ENCODE measurements at regions not wholly inside any gene's neighbourhood (a gene's known extent, or its start where the extent isn't known, plus 50 kb on each side); places are given as distances from the start of the nearest gene placed in this dataset.

DNA sequence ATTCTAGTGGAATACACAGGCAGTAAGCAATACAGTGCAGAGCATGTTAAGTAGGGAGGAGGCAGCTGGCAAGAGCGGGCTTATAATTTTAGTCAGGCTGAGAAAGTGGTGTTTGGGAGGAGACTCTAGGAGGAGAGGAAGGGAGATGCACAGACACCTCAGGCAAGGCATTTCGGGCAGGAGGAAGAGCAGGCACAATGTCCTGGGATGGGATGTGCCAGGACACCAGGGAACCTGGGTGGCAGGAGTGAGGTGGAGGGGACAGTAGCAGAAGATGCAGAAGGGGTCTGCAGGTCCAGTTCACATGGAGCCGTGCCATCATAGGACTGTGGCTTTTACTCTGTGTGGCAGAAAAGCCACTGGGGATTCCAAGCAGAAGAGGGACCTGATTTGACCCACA, 143.7 kb upstream of the FSTL4 start:
- no peaks in the 10 kb centered on the region for H3K4me1 Mint-ChIP-seq (ENCODE audit: low read depth)
- no peaks in the 10 kb centered on the region for H3K9me3 Mint-ChIP-seq
- H3K36me3 Mint-ChIP-seq (ENCODE audit: low read depth): no peaks in the 10 kb centered on the region
- ChIA-PET POLR2A (no interaction called here), CTCF (no interaction called here)
- no peak overlapping the region for H3K4me3 ChIP-seq (ENCODE audit: low read length)
- ATAC-seq (ENCODE audit: poor library complexity) (no peak), DNase-seq (no peak)
- no peaks in the 10 kb centered on the region for H3K36me3 ChIP-seq (ENCODE audit: insufficient read depth, low read length)
- no peaks in the 10 kb centered on the region for H3K9me3 ChIP-seq (ENCODE audit: control insufficient read depth in 1 of 2, insufficient read depth in 1 of 2, low read length in 2 of 2)
- peaks cover 27% of the 10 kb centered on the region for H3K27me3 Mint-ChIP-seq
- H3K27ac Mint-ChIP-seq: no peak overlapping the region
- H3K4me1 ChIP-seq (ENCODE audit: insufficient read depth, low read length): no peaks in the 10 kb centered on the region
- intact Hi-C loops (cut with DNase I, micrococcal nuclease): loop anchor here in 1 of 2 experiments (10.0 kb wide), 1 partner anchor 109 kb away; no protein-coding TSS in a partner anchor
- H3K27me3 ChIP-seq (ENCODE audit: control insufficient read depth in 1 of 2, insufficient read depth in 2 of 2, low read length in 2 of 2): peaks cover 12 to 14% of the 10 kb centered on the region in 2 experiments
- H3K27ac ChIP-seq (ENCODE audit: low read depth in 1 of 2, low read length in 2 of 2): no peak overlapping the region
- TF ChIP-seq CTCF (IDR thresholded peaks at IDR 0.05): no peak
- no peak overlapping the region for H3K4me3 Mint-ChIP-seq

DNA sequence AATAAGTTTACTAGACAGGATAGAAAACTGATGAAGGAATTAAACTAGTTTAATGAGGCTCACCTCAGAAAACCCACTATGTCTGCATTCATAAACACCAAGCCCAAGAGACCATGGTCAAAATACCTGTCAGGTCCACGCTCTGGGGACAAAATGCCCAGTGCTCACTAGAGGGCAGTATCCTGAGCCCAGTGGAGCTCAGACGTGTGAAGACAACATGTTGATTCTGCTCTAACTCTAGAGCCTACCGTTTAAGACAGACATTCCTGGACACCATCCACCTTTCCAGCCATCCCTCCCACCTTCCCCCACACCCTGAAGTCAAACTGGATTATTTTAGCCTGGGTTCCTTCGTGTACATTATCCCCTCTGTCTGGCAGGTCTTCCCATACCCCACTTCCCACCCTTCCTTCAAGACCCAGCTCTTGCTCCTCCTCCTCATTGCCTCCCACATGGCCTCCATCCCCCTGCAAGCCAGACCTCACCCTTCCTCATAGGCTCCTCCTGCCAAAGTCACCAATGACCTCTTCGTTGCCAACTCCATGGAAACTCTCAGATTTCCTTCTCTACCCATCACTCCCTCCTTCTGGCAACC, 142.3 kb upstream of the FSTL4 start:
- Histone ChIP-seq H3K36me3 (ENCODE audit: insufficient read depth, low read length) (no peaks in the 10 kb centered on the region), H3K4me3 (ENCODE audit: low read length) (no peak overlapping the region), H3K4me1 (ENCODE audit: insufficient read depth, low read length) (no peaks in the 10 kb centered on the region), H3K27ac (ENCODE audit: low read depth in 1 of 2, low read length in 2 of 2) (no peak overlapping the region), H3K27me3 (ENCODE audit: control insufficient read depth in 1 of 2, insufficient read depth in 2 of 2, low read length in 2 of 2) (peaks cover 12 to 14% of the 10 kb centered on the region in 2 experiments), H3K9me3 (ENCODE audit: control insufficient read depth in 1 of 2, insufficient read depth in 1 of 2, low read length in 2 of 2) (no peaks in the 10 kb centered on the region)
- DNase-seq (peak in 4 of 14 experiments; percentile 6 to 25 (median 18)), ATAC-seq (ENCODE audit: poor library complexity) (no peak)
- intact Hi-C loops (cut with DNase I, micrococcal nuclease): loop anchor here in 1 of 2 experiments (10.0 kb wide), 1 partner anchor 110 kb away; no protein-coding TSS in a partner anchor
- no peaks in the 10 kb centered on the region for H3K36me3 Mint-ChIP-seq (ENCODE audit: low read depth)
- ChIA-PET CTCF (interaction anchor here (1.1 kb wide), 1 partner anchor 15 kb away, joined by 3 read pairs; no protein-coding TSS in a partner anchor), POLR2A (no interaction called here)
- H3K27ac Mint-ChIP-seq: no peak overlapping the region
- H3K27me3 Mint-ChIP-seq: peaks cover 27% of the 10 kb centered on the region
- H3K4me3 Mint-ChIP-seq: no peak overlapping the region
- H3K4me1 Mint-ChIP-seq (ENCODE audit: low read depth): no peaks in the 10 kb centered on the region
- no peaks in the 10 kb centered on the region for H3K9me3 Mint-ChIP-seq
- TF ChIP-seq CTCF (IDR thresholded peaks at IDR 0.05): peak; percentile 21

GRCh38 chr5:133753856-133754255, 141.5 kb upstream of the FSTL4 start:
- Histone ChIP-seq H3K27ac (ENCODE audit: low read depth in 1 of 2, low read length in 2 of 2) (no peak overlapping the region), H3K9me3 (ENCODE audit: control insufficient read depth in 1 of 2, insufficient read depth in 1 of 2, low read length in 2 of 2) (no peaks in the 10 kb centered on the region), H3K4me1 (ENCODE audit: insufficient read depth, low read length) (no peaks in the 10 kb centered on the region), H3K27me3 (ENCODE audit: control insufficient read depth in 1 of 2, insufficient read depth in 2 of 2, low read length in 2 of 2) (peaks cover 12 to 14% of the 10 kb centered on the region in 2 experiments), H3K36me3 (ENCODE audit: insufficient read depth, low read length) (no peaks in the 10 kb centered on the region), H3K4me3 (ENCODE audit: low read length) (no peak overlapping the region)
- Mint-ChIP-seq H3K4me3 (no peak overlapping the region), H3K27ac (no peak overlapping the region), H3K9me3 (no peaks in the 10 kb centered on the region), H3K27me3 (peaks cover 29% of the 10 kb centered on the region), H3K36me3 (ENCODE audit: low read depth) (no peaks in the 10 kb centered on the region), H3K4me1 (ENCODE audit: low read depth) (no peaks in the 10 kb centered on the region)
- ATAC-seq (ENCODE audit: poor library complexity) (no peak), DNase-seq (no peak)
- ChIA-PET POLR2A (no interaction called here), CTCF (interaction anchor here (1.1 kb wide), 1 partner anchor 14 kb away, joined by 3 read pairs; no protein-coding TSS in a partner anchor)
- no peak for TF ChIP-seq CTCF (IDR thresholded peaks at IDR 0.05)
- intact Hi-C loops (cut with DNase I, micrococcal nuclease): loop anchor here in 1 of 2 experiments (10.0 kb wide), 1 partner anchor 111 kb away; no protein-coding TSS in a partner anchor
